HG03378 (cell line): ENCODE measurements at regions not wholly inside any gene's neighbourhood (a gene's known extent, or its start where the extent isn't known, plus 50 kb on each side); places are given as distances from the start of the nearest gene placed in this dataset.
"Not testable (repeated sequence)": the region's sequence is repeated elsewhere in the genome, so short reads cannot be mapped to it uniquely, and the experiment has no call there.

Experiments
- ATAC-seq: cut with Tn5 transposase; IDR thresholded peaks from one replicate; pipeline ENCODE4 v1.9.1; 2021; ENCODE audit warnings: mild to moderate bottlenecking, moderate library complexity; ENCODE audit not compliant: unreplicated experiment

- ATAC-seq: no peak
Observed at GRCh38 chr12:84506282-84506681, 406.3 kb downstream of the SLC6A15 start.

GRCh38 chr12:84502907-84503787 is 409.5 kb downstream of the SLC6A15 start:
- peak; percentile 80 for ATAC-seq

DNA sequence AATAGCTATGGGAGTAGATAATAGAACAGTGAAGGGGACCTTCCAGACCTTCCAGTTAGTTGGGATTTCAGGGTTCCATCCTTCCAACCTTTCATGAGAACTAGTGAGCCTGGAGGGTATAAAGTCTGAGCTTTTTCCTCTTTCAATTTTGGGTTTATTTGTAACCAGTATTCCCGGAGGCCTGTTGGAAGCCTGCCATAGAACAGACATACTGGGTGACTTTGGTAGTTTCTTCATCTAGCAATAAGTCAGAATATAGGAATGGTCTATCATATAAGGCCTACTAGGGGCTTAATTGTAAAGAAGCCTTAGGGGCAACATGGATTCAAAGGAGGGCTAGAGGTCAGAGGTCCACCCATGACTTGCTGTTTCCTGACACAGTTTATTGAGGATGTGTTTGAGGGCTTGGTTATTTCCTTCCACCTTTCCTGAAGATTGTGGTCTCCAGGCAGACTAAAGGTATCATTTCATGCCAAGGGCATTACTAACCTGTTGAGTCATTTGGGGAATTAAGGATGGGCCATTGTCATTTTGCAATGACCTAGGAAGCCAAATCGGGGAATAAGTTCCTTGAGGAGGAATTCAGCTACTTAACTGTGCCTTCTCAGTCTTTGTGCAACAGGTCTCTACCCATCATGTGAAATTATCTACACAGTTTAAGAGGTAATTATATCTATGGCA is 410.3 kb downstream of the SLC6A15 start:
- no peak for ATAC-seq

- no peak for ATAC-seq
Observed at GRCh38 chr12:84497819-84498218, 414.8 kb downstream of the SLC6A15 start.

GRCh38 chr12:84495711-84496110 is 416.9 kb downstream of the SLC6A15 start:
- ATAC-seq: no peak

- no peak for ATAC-seq
Observed at GRCh38 chr12:84492351-84492883, 420.2 kb downstream of the SLC6A15 start.

- no peak for ATAC-seq
Observed at GRCh38 chr12:84484798-84485197, 427.8 kb downstream of the SLC6A15 start.

DNA sequence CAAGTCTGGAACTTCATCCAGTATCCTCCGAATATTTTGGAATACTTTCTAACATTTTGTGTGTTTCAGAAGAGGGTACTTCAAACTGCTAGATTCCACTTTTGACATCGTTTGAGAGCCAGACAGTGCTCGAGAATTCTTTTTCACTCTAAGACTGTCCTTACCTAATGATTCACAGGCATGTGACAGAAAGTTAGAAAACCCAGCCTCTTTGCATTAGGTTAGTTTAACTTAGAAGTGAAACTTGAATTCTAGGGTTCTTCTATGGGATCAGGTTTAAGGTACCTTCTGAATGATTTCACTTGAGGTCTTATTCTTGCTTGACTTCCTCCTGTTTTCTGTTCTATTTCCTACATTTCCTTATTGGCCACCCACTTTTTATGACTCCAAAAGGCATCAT is 431.8 kb downstream of the SLC6A15 start:
- ATAC-seq: no peak

DNA sequence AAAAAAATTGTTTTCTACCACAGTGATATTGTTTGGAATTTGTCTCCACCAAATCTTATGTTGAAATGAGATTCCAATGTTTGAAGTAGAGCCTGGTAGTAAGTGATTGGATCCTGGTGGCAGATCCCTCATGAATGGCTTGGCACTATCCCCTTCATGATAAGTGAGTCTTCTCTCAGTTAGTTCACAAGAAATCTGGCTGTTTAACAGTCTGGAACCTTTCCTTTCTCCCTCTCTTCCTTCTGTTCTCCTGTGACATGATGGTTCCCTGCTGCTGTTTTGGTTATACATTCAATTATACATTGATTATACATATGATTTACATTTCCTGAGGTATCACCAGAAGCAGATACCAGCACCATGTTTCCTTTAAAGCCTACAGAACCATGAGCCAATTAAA is 442.2 kb downstream of the SLC6A15 start:
- no peak for ATAC-seq

- no peak for ATAC-seq
Observed at GRCh38 chr12:84464616-84465015, 448.0 kb downstream of the SLC6A15 start.

- ATAC-seq: no peak
Observed at GRCh38 chr12:84463741-84464495, 448.7 kb downstream of the SLC6A15 start.

- no peak for ATAC-seq
Observed at GRCh38 chr12:84455598-84455997, 457.0 kb downstream of the SLC6A15 start.

DNA sequence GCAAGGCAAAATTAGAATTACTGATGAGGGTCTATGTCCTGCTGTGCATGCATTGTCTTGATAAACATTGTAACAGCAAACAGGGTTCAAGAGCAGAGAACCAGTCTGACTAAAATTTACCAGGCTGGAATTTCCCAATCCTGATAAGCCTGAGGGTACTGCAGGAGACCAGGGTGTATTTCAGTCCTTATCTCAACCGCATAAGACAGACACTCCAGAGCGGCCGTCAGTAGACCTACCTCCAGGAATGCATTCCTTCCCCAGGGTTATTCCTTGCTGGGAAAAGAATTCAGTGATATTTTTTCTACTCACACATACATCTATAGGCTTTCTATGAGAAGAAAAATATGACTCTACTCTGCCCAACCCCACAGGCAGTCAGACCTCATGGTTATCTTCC is 466.1 kb downstream of the SLC6A15 start:
- not testable (repeated sequence) for ATAC-seq

DNA sequence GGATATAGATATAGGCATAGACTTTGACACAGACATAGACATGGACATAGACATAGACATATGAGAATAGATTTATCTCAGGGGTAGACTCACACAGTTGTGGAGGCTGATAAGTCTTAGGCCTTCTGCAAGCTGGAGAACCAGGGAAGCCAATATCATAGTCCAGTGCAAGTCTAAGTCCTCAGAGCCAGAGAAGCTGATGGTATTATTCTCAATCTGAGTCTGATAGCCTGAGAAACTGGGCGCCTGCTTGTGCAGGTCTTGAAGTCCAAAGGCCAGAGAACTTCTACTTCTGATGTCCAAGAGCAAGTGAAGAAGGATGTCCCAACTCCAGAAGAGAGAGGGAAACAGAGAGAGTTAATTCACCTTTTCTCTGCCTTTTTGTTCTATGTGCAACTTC is 476.5 kb downstream of the SLC6A15 start:
- ATAC-seq: no peak

DNA sequence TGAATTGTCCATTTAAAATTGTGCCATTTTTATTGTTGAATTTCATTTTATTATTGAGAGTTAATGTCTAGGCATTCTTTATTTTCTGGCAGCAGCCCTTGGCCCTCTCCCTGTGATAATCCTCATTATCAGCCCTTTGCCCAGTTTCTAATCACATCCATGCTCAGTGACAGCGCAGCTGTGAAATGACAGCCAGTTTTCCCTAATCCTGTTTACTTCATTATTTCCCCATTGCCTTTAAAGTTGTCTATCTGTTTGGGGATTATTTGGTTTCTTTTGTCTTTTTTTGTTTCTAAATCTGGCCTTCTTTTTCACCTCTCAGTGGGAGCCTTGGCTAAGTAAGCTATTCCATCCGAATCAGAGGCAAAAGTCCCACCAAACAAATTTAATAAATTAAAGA is 476.9 kb downstream of the SLC6A15 start:
- ATAC-seq: no peak

- no peak for ATAC-seq
Observed at GRCh38 chr12:84422340-84422739, 490.3 kb downstream of the SLC6A15 start.

DNA sequence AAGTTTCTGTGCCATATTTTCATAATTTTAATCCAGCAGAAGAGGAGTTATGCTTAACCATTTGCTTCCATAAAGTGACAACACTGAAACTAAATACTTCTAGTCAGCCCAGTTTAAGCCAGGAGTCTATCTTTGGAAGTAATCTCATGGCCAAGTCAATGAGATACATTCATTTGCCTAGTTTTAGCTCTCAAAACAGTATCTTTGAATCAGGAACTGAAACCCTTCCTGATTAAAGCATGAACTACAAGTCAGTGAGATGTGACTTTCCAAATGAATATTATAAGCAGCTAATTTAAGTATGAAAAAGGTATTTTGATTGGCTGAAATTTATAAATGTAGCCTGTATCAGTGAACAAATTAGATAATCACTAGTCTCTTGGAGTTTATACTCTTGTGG is 491.5 kb downstream of the SLC6A15 start:
- ATAC-seq: peak; percentile 59

DNA sequence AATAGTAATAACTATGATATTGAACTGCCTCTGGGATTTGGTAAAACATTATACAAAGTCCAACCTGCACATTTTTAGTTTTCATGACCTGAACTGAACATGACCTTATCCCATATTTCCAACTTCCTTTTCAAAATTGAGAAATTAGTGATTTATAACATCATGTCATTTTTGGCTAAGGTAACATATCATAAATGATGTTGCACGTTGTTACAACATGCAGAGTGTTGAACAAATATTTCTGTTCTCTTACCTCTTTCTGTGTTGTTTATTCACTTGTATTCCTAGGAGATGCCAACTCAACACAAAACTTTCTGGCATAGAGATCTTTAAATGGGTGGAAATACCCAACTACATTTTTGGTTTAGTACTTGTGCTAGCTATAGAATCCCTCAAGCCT is 496.0 kb downstream of the SLC6A15 start:
- no peak for ATAC-seq

GRCh38 chr12:84415946-84416345 is 496.7 kb downstream of the SLC6A15 start:
- ATAC-seq: no peak

DNA sequence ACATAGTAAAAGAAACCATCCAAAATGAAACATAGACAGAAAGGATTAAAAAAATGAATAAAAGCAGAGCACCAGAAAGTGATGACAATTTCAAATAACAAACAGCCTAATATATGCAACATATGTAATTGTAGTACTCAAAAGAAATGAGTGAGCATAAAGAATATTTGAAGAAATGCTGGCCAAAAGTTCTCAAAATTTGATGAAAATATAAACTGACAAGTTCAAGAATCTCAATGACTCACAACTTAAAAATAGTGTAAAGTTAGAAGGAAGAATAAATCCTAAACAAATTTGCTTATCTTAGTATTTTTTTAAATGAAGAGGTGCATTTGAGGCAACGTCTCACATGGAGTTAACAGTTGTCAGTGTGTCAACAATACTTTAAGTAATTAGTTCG is 498.9 kb downstream of the SLC6A15 start:
- no peak for ATAC-seq

- ATAC-seq: no peak
Observed at GRCh38 chr12:84412226-84412625, 500.4 kb downstream of the SLC6A15 start.
